WTC11 (cell line): ENCODE measurements at regions not wholly inside any gene's neighbourhood (a gene's known extent, or its start where the extent isn't known, plus 50 kb on each side); places are given as distances from the start of the nearest gene placed in this dataset.

ENCODE experiments used
- ATAC-seq: fragments of 200-7000 bp; cut with Tn5 transposase; 2 replicates; pipeline ENCODE4 v1.10.0; 2021; ENCODE audit warnings: mild to moderate bottlenecking, moderate library complexity
- CTCF ChIA-PET: fragments of 300-600 bp; sonication (Branson Sonifier 250); formaldehyde crosslinking; loops from one replicate; lab custom pipeline; 2021; ENCODE audit warnings: antibody characterized with exemption; lab: Charles Lee
- POLR2A ChIA-PET: fragments of 350-600 bp; sonication (Branson Sonifier 250); formaldehyde crosslinking; loops from one replicate; lab custom pipeline; 2021; ENCODE audit warnings: antibody characterized with exemption; lab: Charles Lee
- DNase-seq: peaks from one replicate; pipeline ENCODE4 v3.0.0; 2021; ENCODE audit warnings: low spot score
- H3K27ac Mint-ChIP-seq: 2 replicates; pipeline ENCODE4 v1.8.0; 2021; ENCODE audit warnings: mixed read lengths
- H3K27me3 Mint-ChIP-seq: 2 replicates; pipeline ENCODE4 v1.8.0; 2021; ENCODE audit warnings: low read depth, mild to moderate bottlenecking, moderate library complexity, mixed read lengths
- H3K36me3 Mint-ChIP-seq: 2 replicates; pipeline ENCODE4 v1.8.0; 2021; ENCODE audit warnings: mixed read lengths
- H3K4me1 Mint-ChIP-seq: 2 replicates; pipeline ENCODE4 v1.8.0; 2022; ENCODE audit warnings: mixed read lengths
- H3K4me3 Mint-ChIP-seq: 2 replicates; pipeline ENCODE4 v1.8.0; 2021; ENCODE audit warnings: mild to moderate bottlenecking, moderate library complexity, mixed read lengths
- H3K9me3 Mint-ChIP-seq: 2 replicates; pipeline ENCODE4 v1.8.0; 2021; ENCODE audit warnings: mixed read lengths
- CBFB ChIP-seq: sonication (generic); formaldehyde crosslinking; IDR thresholded peaks from 2 replicates; pipeline ENCODE4 v1.8.1; 2022; ENCODE audit warnings: mild to moderate bottlenecking, low read depth, missing genetic modification reagents
- EMX1 ChIP-seq: fragments of 250-450 bp; sonication (Bioruptor Pico); IDR thresholded peaks from 2 replicates; pipeline ENCODE4 v1.8.0; 2021; ENCODE audit warnings: mild to moderate bottlenecking
- FOXK1 ChIP-seq: sonication (generic); formaldehyde crosslinking; IDR thresholded peaks from 2 replicates; pipeline ENCODE4 v1.8.0; 2022; ENCODE audit warnings: mild to moderate bottlenecking, moderate library complexity, missing genetic modification reagents
- GTF2I ChIP-seq: fragments of 250-450 bp; sonication (Bioruptor Pico); conservative IDR thresholded peaks from 2 replicates; pipeline ENCODE4 v1.4.0; 2021; ENCODE audit warnings: mild to moderate bottlenecking
- JUN ChIP-seq: sonication (generic); formaldehyde crosslinking; IDR thresholded peaks from 2 replicates; pipeline ENCODE4 v1.8.0; 2023; ENCODE audit warnings: mild to moderate bottlenecking, missing genetic modification reagents
- KAT7 ChIP-seq: sonication (generic); formaldehyde crosslinking; IDR thresholded peaks from 2 replicates; pipeline ENCODE4 v1.8.1; 2023; ENCODE audit warnings: missing genetic modification reagents, mild to moderate bottlenecking, borderline replicate concordance
- MXD4 ChIP-seq: fragments of 250-450 bp; sonication (Bioruptor Pico); IDR thresholded peaks from 2 replicates; pipeline ENCODE4 v1.8.0; 2021; ENCODE audit warnings: mild to moderate bottlenecking, moderate library complexity, borderline replicate concordance
- MYBL2 ChIP-seq: sonication (generic); formaldehyde crosslinking; IDR thresholded peaks from 2 replicates; pipeline ENCODE4 v1.8.1; 2023; ENCODE audit warnings: mild to moderate bottlenecking, moderate library complexity, missing genetic modification reagents
- NR2C2 ChIP-seq: sonication (generic); formaldehyde crosslinking; IDR thresholded peaks from 2 replicates; pipeline ENCODE4 v1.8.0; 2022; ENCODE audit warnings: mild to moderate bottlenecking, missing genetic modification reagents
- NR3C1 ChIP-seq: sonication (generic); formaldehyde crosslinking; conservative IDR thresholded peaks from 2 replicates; pipeline ENCODE4 v1.8.1; 2023; ENCODE audit warnings: low read depth, mild to moderate bottlenecking, missing genetic modification reagents
- RORB ChIP-seq: fragments of 250-450 bp; sonication (Bioruptor Pico); IDR thresholded peaks from 2 replicates; pipeline ENCODE4 v1.9.0; 2021; ENCODE audit warnings: mild to moderate bottlenecking
- SMAD4 ChIP-seq: sonication (generic); formaldehyde crosslinking; IDR thresholded peaks from 2 replicates; pipeline ENCODE4 v1.8.0; 2022; ENCODE audit warnings: mild to moderate bottlenecking, missing genetic modification reagents
- ZBTB21 ChIP-seq: sonication (generic); formaldehyde crosslinking; IDR thresholded peaks from 2 replicates; pipeline ENCODE4 v1.8.1; 2023; ENCODE audit warnings: mild to moderate bottlenecking, missing genetic modification reagents, borderline replicate concordance
- ZNF219 ChIP-seq: sonication (generic); formaldehyde crosslinking; IDR thresholded peaks from 2 replicates; pipeline ENCODE4 v1.8.0; 2023; ENCODE audit warnings: missing genetic modification reagents, mild to moderate bottlenecking, borderline replicate concordance
- ZNF232 ChIP-seq: sonication (generic); formaldehyde crosslinking; IDR thresholded peaks from 2 replicates; pipeline ENCODE4 v1.8.0; 2022; ENCODE audit warnings: mild to moderate bottlenecking, missing genetic modification reagents
- ZNF396 ChIP-seq: fragments of 250-450 bp; sonication (Bioruptor Pico); IDR thresholded peaks from 2 replicates; pipeline ENCODE4 v1.8.0; 2021; ENCODE audit warnings: mild to moderate bottlenecking, moderate library complexity, borderline replicate concordance
- ZNF423 ChIP-seq: fragments of 250-450 bp; sonication (Bioruptor Pico); IDR thresholded peaks from 2 replicates; pipeline ENCODE4 v2.1.2; 2022; ENCODE audit warnings: mild to moderate bottlenecking, moderate library complexity
- TF ChIP-seq, protein P1 (sequence below): sonication (generic); formaldehyde crosslinking; IDR thresholded peaks from 2 replicates; pipeline ENCODE4 v1.8.0; 2022; ENCODE audit warnings: missing genetic modification reagents
- TF ChIP-seq, protein P2 (sequence below): fragments of 200-600 bp; IDR thresholded peaks from 2 replicates; pipeline ENCODE4 v1.8.0; 2022; ENCODE audit warnings: antibody characterized with exemption
- TF ChIP-seq, protein P3 (sequence below): fragments of 250-450 bp; sonication (Bioruptor Pico); IDR thresholded peaks from 2 replicates; pipeline ENCODE4 v2.1.2; 2022; ENCODE audit warnings: mild to moderate bottlenecking, moderate library complexity
- TF ChIP-seq, protein P4 (sequence below): sonication (generic); formaldehyde crosslinking; IDR thresholded peaks from 2 replicates; pipeline ENCODE4 v1.8.1; 2023; ENCODE audit warnings: mild to moderate bottlenecking, missing genetic modification reagents, moderate library complexity
- TF ChIP-seq, protein P5 (sequence below): fragments of 250-450 bp; sonication (Bioruptor Pico); IDR thresholded peaks from 2 replicates; pipeline ENCODE4 v1.9.0; 2021; ENCODE audit warnings: moderate library complexity, mild to moderate bottlenecking, inconsistent platforms, borderline replicate concordance
- TF ChIP-seq, protein P6 (sequence below): sonication (generic); formaldehyde crosslinking; IDR thresholded peaks from 2 replicates; pipeline ENCODE4 v1.8.1; 2023; ENCODE audit warnings: mild to moderate bottlenecking, moderate library complexity, missing genetic modification reagents

DNA sequence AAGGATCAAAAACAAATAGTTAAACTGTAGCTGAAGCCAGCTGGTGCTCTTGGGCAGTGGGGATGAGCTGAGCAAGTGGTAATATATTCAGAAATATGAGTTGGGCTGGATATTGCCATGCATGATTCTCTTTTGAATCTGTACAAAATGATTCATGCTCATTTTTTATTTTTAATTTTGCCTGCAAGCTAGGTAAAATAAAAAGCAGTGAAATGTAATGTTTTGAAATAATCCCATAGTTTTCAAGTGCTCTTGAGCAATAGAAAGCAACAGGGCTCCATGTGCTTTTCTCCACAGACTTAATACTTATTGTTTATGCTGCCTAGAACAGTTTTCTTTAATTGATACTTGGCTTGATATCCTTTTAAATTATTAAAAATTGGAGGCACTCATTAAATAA, 489.3 kb downstream of the TLE4 start (continued):
- TF ChIP-seq, protein P1, sequence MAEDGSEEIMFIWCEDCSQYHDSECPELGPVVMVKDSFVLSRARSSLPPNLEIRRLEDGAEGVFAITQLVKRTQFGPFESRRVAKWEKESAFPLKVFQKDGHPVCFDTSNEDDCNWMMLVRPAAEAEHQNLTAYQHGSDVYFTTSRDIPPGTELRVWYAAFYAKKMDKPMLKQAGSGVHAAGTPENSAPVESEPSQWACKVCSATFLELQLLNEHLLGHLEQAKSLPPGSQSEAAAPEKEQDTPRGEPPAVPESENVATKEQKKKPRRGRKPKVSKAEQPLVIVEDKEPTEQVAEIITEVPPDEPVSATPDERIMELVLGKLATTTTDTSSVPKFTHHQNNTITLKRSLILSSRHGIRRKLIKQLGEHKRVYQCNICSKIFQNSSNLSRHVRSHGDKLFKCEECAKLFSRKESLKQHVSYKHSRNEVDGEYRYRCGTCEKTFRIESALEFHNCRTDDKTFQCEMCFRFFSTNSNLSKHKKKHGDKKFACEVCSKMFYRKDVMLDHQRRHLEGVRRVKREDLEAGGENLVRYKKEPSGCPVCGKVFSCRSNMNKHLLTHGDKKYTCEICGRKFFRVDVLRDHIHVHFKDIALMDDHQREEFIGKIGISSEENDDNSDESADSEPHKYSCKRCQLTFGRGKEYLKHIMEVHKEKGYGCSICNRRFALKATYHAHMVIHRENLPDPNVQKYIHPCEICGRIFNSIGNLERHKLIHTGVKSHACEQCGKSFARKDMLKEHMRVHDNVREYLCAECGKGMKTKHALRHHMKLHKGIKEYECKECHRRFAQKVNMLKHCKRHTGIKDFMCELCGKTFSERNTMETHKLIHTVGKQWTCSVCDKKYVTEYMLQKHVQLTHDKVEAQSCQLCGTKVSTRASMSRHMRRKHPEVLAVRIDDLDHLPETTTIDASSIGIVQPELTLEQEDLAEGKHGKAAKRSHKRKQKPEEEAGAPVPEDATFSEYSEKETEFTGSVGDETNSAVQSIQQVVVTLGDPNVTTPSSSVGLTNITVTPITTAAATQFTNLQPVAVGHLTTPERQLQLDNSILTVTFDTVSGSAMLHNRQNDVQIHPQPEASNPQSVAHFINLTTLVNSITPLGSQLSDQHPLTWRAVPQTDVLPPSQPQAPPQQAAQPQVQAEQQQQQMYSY: no peak

DNA sequence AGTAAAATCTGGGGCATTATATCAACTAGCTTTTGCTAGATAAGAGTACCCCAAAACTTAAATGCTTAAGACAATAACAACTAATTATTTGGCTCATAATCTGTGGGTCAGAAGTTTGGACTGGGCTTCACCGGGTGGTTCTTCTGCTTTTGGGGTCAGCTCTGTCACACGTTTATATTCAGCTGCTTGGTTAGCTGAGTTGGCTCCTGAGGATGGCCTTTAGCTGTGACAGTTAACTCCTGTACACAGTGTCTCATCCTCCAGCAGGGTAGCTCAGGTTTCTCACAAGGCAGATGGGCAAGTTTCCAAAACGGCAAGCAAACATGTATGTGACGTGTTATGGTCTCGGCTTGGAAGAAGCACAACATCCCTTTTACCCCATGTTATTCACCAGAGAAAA, 488.2 kb downstream of the TLE4 start:
- POLR2A ChIA-PET: no interaction called here
- TF ChIP-seq ZNF396 (no peak), MYBL2 (no peak), ZNF232 (CRISPR knock-in tag) (no peak), MXD4 (CRISPR knock-in tag) (no peak), FOXK1 (CRISPR knock-in tag) (no peak), ZNF423 (no peak), ZBTB21 (CRISPR knock-in tag) (no peak), ZNF219 (no peak), GTF2I (no peak), CBFB (CRISPR knock-in tag) (no peak), EMX1 (CRISPR knock-in tag) (no peak)
- TF ChIP-seq, protein P2, sequence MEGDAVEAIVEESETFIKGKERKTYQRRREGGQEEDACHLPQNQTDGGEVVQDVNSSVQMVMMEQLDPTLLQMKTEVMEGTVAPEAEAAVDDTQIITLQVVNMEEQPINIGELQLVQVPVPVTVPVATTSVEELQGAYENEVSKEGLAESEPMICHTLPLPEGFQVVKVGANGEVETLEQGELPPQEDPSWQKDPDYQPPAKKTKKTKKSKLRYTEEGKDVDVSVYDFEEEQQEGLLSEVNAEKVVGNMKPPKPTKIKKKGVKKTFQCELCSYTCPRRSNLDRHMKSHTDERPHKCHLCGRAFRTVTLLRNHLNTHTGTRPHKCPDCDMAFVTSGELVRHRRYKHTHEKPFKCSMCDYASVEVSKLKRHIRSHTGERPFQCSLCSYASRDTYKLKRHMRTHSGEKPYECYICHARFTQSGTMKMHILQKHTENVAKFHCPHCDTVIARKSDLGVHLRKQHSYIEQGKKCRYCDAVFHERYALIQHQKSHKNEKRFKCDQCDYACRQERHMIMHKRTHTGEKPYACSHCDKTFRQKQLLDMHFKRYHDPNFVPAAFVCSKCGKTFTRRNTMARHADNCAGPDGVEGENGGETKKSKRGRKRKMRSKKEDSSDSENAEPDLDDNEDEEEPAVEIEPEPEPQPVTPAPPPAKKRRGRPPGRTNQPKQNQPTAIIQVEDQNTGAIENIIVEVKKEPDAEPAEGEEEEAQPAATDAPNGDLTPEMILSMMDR: no peak
- TF ChIP-seq, protein P3, sequence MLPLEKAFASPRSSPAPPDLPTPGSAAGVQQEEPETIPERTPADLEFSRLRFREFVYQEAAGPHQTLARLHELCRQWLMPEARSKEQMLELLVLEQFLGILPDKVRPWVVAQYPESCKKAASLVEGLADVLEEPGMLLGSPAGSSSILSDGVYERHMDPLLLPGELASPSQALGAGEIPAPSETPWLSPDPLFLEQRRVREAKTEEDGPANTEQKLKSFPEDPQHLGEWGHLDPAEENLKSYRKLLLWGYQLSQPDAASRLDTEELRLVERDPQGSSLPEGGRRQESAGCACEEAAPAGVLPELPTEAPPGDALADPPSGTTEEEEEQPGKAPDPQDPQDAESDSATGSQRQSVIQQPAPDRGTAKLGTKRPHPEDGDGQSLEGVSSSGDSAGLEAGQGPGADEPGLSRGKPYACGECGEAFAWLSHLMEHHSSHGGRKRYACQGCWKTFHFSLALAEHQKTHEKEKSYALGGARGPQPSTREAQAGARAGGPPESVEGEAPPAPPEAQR (CRISPR knock-in tag): no peak
- TF ChIP-seq, protein P4, sequence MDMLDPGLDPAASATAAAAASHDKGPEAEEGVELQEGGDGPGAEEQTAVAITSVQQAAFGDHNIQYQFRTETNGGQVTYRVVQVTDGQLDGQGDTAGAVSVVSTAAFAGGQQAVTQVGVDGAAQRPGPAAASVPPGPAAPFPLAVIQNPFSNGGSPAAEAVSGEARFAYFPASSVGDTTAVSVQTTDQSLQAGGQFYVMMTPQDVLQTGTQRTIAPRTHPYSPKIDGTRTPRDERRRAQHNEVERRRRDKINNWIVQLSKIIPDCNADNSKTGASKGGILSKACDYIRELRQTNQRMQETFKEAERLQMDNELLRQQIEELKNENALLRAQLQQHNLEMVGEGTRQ: no peak

DNA sequence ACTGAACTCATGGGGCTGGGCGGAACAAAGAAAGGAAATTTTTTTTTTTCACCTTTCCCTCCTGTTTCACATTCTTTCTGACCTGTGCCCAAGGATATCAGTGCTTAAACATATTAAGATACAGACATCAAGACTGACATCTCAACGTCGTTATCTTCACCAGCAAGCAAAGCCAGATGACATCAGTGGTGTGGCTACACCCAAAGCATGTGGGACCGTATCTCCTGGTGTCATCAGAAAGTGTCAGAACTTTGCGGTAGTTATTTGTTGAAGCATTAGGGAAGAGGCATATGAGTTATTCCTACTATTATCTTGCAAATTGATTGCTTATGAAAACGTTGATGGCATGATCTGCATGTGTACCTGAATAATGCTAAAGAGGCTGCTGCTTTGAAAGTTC, 487.4 kb downstream of the TLE4 start:
- POLR2A ChIA-PET: no interaction called here
- no peak for DNase-seq
- no peaks in the 10 kb centered on the region for H3K27me3 Mint-ChIP-seq
- H3K4me1 Mint-ChIP-seq: peaks cover 7% of the 10 kb centered on the region
- no peak for TF ChIP-seq KAT7
- no peak overlapping the region for H3K4me3 Mint-ChIP-seq
- H3K27ac Mint-ChIP-seq: no peak overlapping the region
- H3K36me3 Mint-ChIP-seq: peaks cover 14% of the 10 kb centered on the region
- ATAC-seq: no peak
- peaks cover 33% of the 10 kb centered on the region for H3K9me3 Mint-ChIP-seq
- CTCF ChIA-PET: no interaction called here

More for the DNA sequence above, 488.2 kb downstream of the TLE4 start:
- DNase-seq (no peak), ATAC-seq (no peak)
- H3K4me1 Mint-ChIP-seq: peaks cover 8% of the 10 kb centered on the region
- H3K27me3 Mint-ChIP-seq: no peaks in the 10 kb centered on the region
- H3K36me3 Mint-ChIP-seq: peaks cover 14% of the 10 kb centered on the region
- CTCF ChIA-PET: no interaction called here
- peaks cover 30% of the 10 kb centered on the region for H3K9me3 Mint-ChIP-seq
- H3K4me3 Mint-ChIP-seq: no peak overlapping the region
- H3K27ac Mint-ChIP-seq: no peak overlapping the region

DNA sequence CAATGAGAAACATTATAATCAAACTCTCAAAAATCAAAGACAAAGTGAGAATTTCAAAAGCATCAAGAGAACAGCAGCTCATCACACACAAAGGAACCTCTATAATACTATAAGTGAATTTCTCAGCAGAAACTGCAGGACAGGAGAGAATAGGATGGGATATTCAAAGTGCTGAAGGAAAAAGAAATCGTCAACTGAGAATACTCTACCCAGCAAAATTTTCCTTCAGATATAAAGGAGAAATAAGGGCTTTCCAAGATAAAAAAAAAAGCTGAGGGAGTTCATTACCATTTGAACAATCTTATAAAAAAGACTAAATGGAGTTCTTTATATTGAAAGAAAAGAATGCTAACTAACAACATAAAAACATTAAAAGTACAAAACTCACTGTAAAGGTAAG, 481.1 kb downstream of the TLE4 start:
- POLR2A ChIA-PET: no interaction called here
- H3K36me3 Mint-ChIP-seq: peaks cover 19% of the 10 kb centered on the region
- no peaks in the 10 kb centered on the region for H3K27me3 Mint-ChIP-seq
- peaks cover 38% of the 10 kb centered on the region for H3K9me3 Mint-ChIP-seq
- no peak overlapping the region for H3K27ac Mint-ChIP-seq
- ATAC-seq (no peak), DNase-seq (no peak)
- no peak overlapping the region for H3K4me3 Mint-ChIP-seq
- CTCF ChIA-PET: no interaction called here
- H3K4me1 Mint-ChIP-seq: peaks cover 18% of the 10 kb centered on the region
- TF ChIP-seq ZNF396 (no peak), NR3C1 (no peak), RORB (CRISPR knock-in tag) (no peak), SMAD4 (CRISPR knock-in tag) (no peak), JUN (no peak), NR2C2 (CRISPR knock-in tag) (no peak), ZNF232 (CRISPR knock-in tag) (no peak)
- TF ChIP-seq, protein P5, sequence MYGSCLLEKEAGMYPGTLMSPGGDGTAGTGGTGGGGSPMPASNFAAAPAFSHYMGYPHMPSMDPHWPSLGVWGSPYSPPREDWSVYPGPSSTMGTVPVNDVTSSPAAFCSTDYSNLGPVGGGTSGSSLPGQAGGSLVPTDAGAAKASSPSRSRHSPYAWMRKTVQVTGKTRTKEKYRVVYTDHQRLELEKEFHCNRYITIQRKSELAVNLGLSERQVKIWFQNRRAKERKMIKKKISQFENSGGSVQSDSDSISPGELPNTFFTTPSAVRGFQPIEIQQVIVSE (CRISPR knock-in tag): no peak
- TF ChIP-seq, protein P6, sequence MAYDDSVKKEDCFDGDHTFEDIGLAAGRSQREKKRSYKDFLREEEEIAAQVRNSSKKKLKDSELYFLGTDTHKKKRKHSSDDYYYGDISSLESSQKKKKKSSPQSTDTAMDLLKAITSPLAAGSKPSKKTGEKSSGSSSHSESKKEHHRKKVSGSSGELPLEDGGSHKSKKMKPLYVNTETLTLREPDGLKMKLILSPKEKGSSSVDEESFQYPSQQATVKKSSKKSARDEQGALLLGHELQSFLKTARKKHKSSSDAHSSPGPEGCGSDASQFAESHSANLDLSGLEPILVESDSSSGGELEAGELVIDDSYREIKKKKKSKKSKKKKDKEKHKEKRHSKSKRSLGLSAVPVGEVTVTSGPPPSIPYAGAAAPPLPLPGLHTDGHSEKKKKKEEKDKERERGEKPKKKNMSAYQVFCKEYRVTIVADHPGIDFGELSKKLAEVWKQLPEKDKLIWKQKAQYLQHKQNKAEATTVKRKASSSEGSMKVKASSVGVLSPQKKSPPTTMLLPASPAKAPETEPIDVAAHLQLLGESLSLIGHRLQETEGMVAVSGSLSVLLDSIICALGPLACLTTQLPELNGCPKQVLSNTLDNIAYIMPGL (CRISPR knock-in tag): no peak
